ENCODE measurements at regions not wholly inside any gene's neighbourhood (a gene's known extent, or its start where the extent isn't known, plus 50 kb on each side); places are given as distances from the start of the nearest gene placed in this dataset.

DNA sequence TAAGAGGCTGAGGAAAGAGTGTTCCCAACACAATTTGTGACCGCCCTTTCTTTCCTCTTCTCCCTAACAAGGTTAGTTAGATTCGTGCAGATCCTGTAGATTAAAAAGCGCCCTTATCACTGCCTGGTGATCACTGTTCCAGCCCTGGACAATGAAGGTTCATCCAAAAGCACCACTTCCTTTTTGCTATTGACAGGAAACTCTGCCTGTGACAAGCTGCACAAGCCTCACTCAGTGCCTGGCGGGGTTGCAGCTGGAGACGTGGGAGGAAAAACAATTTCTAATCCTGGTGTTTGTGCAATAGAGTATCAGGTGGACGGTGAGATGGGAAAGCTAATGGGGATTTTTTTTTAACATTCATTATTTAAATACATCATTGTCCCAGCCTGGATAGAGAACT is 105.9 kb upstream of the CAV2 start:
- TF ChIP-seq EP300 (IDR thresholded peaks at IDR 0.05): no peak
- TF ChIP-seq, protein P1, sequence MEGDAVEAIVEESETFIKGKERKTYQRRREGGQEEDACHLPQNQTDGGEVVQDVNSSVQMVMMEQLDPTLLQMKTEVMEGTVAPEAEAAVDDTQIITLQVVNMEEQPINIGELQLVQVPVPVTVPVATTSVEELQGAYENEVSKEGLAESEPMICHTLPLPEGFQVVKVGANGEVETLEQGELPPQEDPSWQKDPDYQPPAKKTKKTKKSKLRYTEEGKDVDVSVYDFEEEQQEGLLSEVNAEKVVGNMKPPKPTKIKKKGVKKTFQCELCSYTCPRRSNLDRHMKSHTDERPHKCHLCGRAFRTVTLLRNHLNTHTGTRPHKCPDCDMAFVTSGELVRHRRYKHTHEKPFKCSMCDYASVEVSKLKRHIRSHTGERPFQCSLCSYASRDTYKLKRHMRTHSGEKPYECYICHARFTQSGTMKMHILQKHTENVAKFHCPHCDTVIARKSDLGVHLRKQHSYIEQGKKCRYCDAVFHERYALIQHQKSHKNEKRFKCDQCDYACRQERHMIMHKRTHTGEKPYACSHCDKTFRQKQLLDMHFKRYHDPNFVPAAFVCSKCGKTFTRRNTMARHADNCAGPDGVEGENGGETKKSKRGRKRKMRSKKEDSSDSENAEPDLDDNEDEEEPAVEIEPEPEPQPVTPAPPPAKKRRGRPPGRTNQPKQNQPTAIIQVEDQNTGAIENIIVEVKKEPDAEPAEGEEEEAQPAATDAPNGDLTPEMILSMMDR (IDR thresholded peaks at IDR 0.05): no peak
- TF ChIP-seq POLR2AphosphoS5 (IDR thresholded peaks at IDR 0.05): peak; percentile 24 to 50

Measured in esophagus muscularis mucosa (tissue), 4 donors.